ENCODE measurements at regions not wholly inside any gene's neighbourhood (a gene's known extent, or its start where the extent isn't known, plus 50 kb on each side); places are given as distances from the start of the nearest gene placed in this dataset.

GRCh38 chr2:194020155-194020554, 1636.9 kb upstream of the SLC39A10 start:
- TF ChIP-seq ZNF274 (IDR thresholded peaks at IDR 0.05; ENCODE audit: low read depth, low read length): no peak
- no peak overlapping the region for H3K4me3 ChIP-seq (ENCODE audit: low read length)

GRCh38 chr2:194015751-194016150, 1641.3 kb upstream of the SLC39A10 start:
- no peak overlapping the region for H3K4me3 ChIP-seq (ENCODE audit: low read length)
- no peak for TF ChIP-seq ZNF274 (IDR thresholded peaks at IDR 0.05; ENCODE audit: low read depth, low read length)

- TF ChIP-seq ZNF274 (IDR thresholded peaks at IDR 0.05; ENCODE audit: low read depth, low read length): no peak
- no peak overlapping the region for H3K4me3 ChIP-seq (ENCODE audit: low read length)
Measured at GRCh38 chr2:194014639-194015038, 1642.4 kb upstream of the SLC39A10 start.

- no peak overlapping the region for H3K4me3 ChIP-seq (ENCODE audit: low read length)
- TF ChIP-seq ZNF274 (IDR thresholded peaks at IDR 0.05; ENCODE audit: low read depth, low read length): no peak
Measured at GRCh38 chr2:194004590-194005206, 1652.3 kb upstream of the SLC39A10 start.

GRCh38 chr2:194003911-194004310, 1653.1 kb upstream of the SLC39A10 start:
- no peak overlapping the region for H3K4me3 ChIP-seq (ENCODE audit: low read length)
- TF ChIP-seq ZNF274 (IDR thresholded peaks at IDR 0.05; ENCODE audit: low read depth, low read length): no peak

GRCh38 chr2:194002699-194003368, 1654.2 kb upstream of the SLC39A10 start:
- no peak for TF ChIP-seq ZNF274 (IDR thresholded peaks at IDR 0.05; ENCODE audit: low read depth, low read length)

GRCh38 chr2:193990868-193991267, 1666.2 kb upstream of the SLC39A10 start:
- TF ChIP-seq ZNF274 (IDR thresholded peaks at IDR 0.05; ENCODE audit: low read depth, low read length): no peak

More at GRCh38 chr2:194002699-194003368, 1654.2 kb upstream of the SLC39A10 start:
- H3K4me3 ChIP-seq (ENCODE audit: low read length): no peak overlapping the region

GRCh38 chr2:193989645-193990044, 1667.4 kb upstream of the SLC39A10 start:
- H3K4me3 ChIP-seq (ENCODE audit: low read length): no peak overlapping the region
- TF ChIP-seq ZNF274 (IDR thresholded peaks at IDR 0.05; ENCODE audit: low read depth, low read length): no peak

More at GRCh38 chr2:193990868-193991267, 1666.2 kb upstream of the SLC39A10 start:
- no peak overlapping the region for H3K4me3 ChIP-seq (ENCODE audit: low read length)

- no peak overlapping the region for H3K4me3 ChIP-seq (ENCODE audit: low read length)
- TF ChIP-seq ZNF274 (IDR thresholded peaks at IDR 0.05; ENCODE audit: low read depth, low read length): no peak
Measured at GRCh38 chr2:193988784-193989183, 1668.2 kb upstream of the SLC39A10 start.

- no peak for TF ChIP-seq ZNF274 (IDR thresholded peaks at IDR 0.05; ENCODE audit: low read depth, low read length)
- H3K4me3 ChIP-seq (ENCODE audit: low read length): no peak overlapping the region
Measured at GRCh38 chr2:193985272-193985671, 1671.8 kb upstream of the SLC39A10 start.

- no peak overlapping the region for H3K4me3 ChIP-seq (ENCODE audit: low read length)
- TF ChIP-seq ZNF274 (IDR thresholded peaks at IDR 0.05; ENCODE audit: low read depth, low read length): no peak
Measured at GRCh38 chr2:193980599-193980998, 1676.4 kb upstream of the SLC39A10 start.

GRCh38 chr2:193973781-193974180, 1683.2 kb upstream of the SLC39A10 start:
- no peak for TF ChIP-seq ZNF274 (IDR thresholded peaks at IDR 0.05; ENCODE audit: low read depth, low read length)
- no peak overlapping the region for H3K4me3 ChIP-seq (ENCODE audit: low read length)

GRCh38 chr2:193966590-193966989, 1690.4 kb upstream of the SLC39A10 start:
- H3K4me3 ChIP-seq (ENCODE audit: low read length): no peak overlapping the region
- TF ChIP-seq ZNF274 (IDR thresholded peaks at IDR 0.05; ENCODE audit: low read depth, low read length): no peak

GRCh38 chr2:193965263-193965662, 1691.8 kb upstream of the SLC39A10 start:
- no peak for TF ChIP-seq ZNF274 (IDR thresholded peaks at IDR 0.05; ENCODE audit: low read depth, low read length)
- H3K4me3 ChIP-seq (ENCODE audit: low read length): no peak overlapping the region

GRCh38 chr2:193963472-193964119, 1693.4 kb upstream of the SLC39A10 start:
- TF ChIP-seq ZNF274 (IDR thresholded peaks at IDR 0.05; ENCODE audit: low read depth, low read length): no peak

More at GRCh38 chr2:193963472-193964119, 1693.4 kb upstream of the SLC39A10 start:
- no peak overlapping the region for H3K4me3 ChIP-seq (ENCODE audit: low read length)
